ENCODE measurements at regions not wholly inside any gene's neighbourhood (a gene's known extent, or its start where the extent isn't known, plus 50 kb on each side); places are given as distances from the start of the nearest gene placed in this dataset.

DNA sequence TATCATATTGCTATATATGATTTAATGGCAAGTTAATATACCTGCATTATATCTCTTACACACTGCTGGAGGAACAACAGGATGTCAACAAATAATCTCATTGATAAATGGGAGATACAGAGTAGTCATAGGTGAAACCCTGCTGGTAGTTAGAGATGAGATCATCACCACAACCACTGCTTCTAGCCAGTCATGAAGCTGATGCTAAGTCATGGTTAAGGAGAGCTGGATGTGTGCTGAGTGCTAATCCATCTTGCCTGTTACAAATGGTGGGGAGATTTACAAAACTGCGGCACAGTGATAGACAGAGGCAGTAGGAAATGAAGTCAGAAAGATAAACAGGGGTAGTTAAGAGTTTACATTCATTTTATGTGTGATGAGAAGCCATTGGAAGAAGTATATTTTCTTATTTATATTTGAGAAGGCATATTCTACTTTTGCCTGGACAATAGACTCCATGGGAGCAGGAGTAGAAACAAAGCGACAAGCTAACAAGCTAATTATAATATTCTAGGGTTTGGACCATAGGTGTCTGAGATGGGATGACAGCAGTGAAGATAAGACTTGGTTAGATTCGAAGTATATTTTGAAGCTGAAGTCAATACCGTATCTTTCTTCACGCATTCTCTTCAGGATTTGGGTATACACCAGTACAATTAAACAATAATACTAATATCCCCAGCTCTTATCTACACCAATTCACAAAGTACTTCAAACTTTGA, 78.0 kb upstream of the TRPC4 start:
- TF ChIP-seq, protein P1, sequence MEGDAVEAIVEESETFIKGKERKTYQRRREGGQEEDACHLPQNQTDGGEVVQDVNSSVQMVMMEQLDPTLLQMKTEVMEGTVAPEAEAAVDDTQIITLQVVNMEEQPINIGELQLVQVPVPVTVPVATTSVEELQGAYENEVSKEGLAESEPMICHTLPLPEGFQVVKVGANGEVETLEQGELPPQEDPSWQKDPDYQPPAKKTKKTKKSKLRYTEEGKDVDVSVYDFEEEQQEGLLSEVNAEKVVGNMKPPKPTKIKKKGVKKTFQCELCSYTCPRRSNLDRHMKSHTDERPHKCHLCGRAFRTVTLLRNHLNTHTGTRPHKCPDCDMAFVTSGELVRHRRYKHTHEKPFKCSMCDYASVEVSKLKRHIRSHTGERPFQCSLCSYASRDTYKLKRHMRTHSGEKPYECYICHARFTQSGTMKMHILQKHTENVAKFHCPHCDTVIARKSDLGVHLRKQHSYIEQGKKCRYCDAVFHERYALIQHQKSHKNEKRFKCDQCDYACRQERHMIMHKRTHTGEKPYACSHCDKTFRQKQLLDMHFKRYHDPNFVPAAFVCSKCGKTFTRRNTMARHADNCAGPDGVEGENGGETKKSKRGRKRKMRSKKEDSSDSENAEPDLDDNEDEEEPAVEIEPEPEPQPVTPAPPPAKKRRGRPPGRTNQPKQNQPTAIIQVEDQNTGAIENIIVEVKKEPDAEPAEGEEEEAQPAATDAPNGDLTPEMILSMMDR (conservative IDR thresholded peaks at IDR 0.05 in 1 of 2, IDR thresholded peaks at IDR 0.05 in 1 of 2; ENCODE audit: low read depth in 1 of 2, low read length in 2 of 2), result no peak
- no peak for TF ChIP-seq EZH2 (IDR thresholded peaks at IDR 0.05; ENCODE audit: low read length, missing control alignments)

Data from fibroblast of lung (primary cell).